Glutamatergic neuron (in vitro differentiated cells): ENCODE measurements at regions not wholly inside any gene's neighbourhood (a gene's known extent, or its start where the extent isn't known, plus 50 kb on each side); places are given as distances from the start of the nearest gene placed in this dataset.

Experiments
- DNase-seq: peaks from one replicate; pipeline ENCODE4 v3.0.0; 2022
- H3K27ac Mint-ChIP-seq: one replicate; pipeline ENCODE4 v1.8.0; 2020; ENCODE audit warnings: mild to moderate bottlenecking, mixed read lengths, inconsistent platforms; ENCODE audit not compliant: unreplicated experiment
- H3K27me3 Mint-ChIP-seq: one replicate; pipeline ENCODE4 v1.8.0; 2020; ENCODE audit warnings: mild to moderate bottlenecking, moderate library complexity, mixed read lengths, inconsistent platforms; ENCODE audit not compliant: unreplicated experiment
- H3K36me3 Mint-ChIP-seq: one replicate; pipeline ENCODE4 v1.8.0; 2020; ENCODE audit warnings: mild to moderate bottlenecking, mixed read lengths, inconsistent platforms; ENCODE audit not compliant: unreplicated experiment
- H3K4me1 Mint-ChIP-seq: one replicate; pipeline ENCODE4 v1.8.0; 2020; ENCODE audit warnings: mild to moderate bottlenecking, low read depth, mixed read lengths, inconsistent platforms; ENCODE audit not compliant: unreplicated experiment
- H3K4me3 Mint-ChIP-seq: one replicate; pipeline ENCODE4 v1.8.0; 2020; ENCODE audit warnings: mild to moderate bottlenecking, mixed read lengths, inconsistent platforms; ENCODE audit not compliant: unreplicated experiment
- H3K9me3 Mint-ChIP-seq: one replicate; pipeline ENCODE4 v1.8.0; 2020; ENCODE audit warnings: mild to moderate bottlenecking, moderate library complexity, mixed read lengths, inconsistent platforms; ENCODE audit not compliant: unreplicated experiment
- TF ChIP-seq, protein P1 (sequence below): fragments of 200-600 bp; sonication (generic); IDR thresholded peaks from one replicate; pipeline ENCODE4 v1.5.0; 2021; ENCODE audit not compliant: partially characterized antibody, unreplicated experiment

- no peak overlapping the region for H3K27ac Mint-ChIP-seq
- DNase-seq: no peak
- TF ChIP-seq, protein P1, sequence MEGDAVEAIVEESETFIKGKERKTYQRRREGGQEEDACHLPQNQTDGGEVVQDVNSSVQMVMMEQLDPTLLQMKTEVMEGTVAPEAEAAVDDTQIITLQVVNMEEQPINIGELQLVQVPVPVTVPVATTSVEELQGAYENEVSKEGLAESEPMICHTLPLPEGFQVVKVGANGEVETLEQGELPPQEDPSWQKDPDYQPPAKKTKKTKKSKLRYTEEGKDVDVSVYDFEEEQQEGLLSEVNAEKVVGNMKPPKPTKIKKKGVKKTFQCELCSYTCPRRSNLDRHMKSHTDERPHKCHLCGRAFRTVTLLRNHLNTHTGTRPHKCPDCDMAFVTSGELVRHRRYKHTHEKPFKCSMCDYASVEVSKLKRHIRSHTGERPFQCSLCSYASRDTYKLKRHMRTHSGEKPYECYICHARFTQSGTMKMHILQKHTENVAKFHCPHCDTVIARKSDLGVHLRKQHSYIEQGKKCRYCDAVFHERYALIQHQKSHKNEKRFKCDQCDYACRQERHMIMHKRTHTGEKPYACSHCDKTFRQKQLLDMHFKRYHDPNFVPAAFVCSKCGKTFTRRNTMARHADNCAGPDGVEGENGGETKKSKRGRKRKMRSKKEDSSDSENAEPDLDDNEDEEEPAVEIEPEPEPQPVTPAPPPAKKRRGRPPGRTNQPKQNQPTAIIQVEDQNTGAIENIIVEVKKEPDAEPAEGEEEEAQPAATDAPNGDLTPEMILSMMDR: no peak
- H3K4me3 Mint-ChIP-seq: no peak overlapping the region
- H3K9me3 Mint-ChIP-seq: no peaks in the 10 kb centered on the region
- H3K4me1 Mint-ChIP-seq: no peaks in the 10 kb centered on the region
- peaks cover 4% of the 10 kb centered on the region for H3K36me3 Mint-ChIP-seq
- no peaks in the 10 kb centered on the region for H3K27me3 Mint-ChIP-seq
These were observed 55.8 kb upstream of the ARHGAP5 start for GRCh38 chr14:32021341-32021740.

- H3K4me3 Mint-ChIP-seq: no peak overlapping the region
- DNase-seq: no peak
- H3K4me1 Mint-ChIP-seq: no peaks in the 10 kb centered on the region
- H3K36me3 Mint-ChIP-seq: no peaks in the 10 kb centered on the region
- H3K27ac Mint-ChIP-seq: no peak overlapping the region
- TF ChIP-seq, protein P1: no peak
- no peaks in the 10 kb centered on the region for H3K9me3 Mint-ChIP-seq
- no peaks in the 10 kb centered on the region for H3K27me3 Mint-ChIP-seq
These were observed 54.6 kb upstream of the ARHGAP5 start for GRCh38 chr14:32022525-32022924.

- no peaks in the 10 kb centered on the region for H3K9me3 Mint-ChIP-seq
- no peaks in the 10 kb centered on the region for H3K36me3 Mint-ChIP-seq
- no peak overlapping the region for H3K27ac Mint-ChIP-seq
- DNase-seq: no peak
- TF ChIP-seq, protein P1: no peak
- no peaks in the 10 kb centered on the region for H3K27me3 Mint-ChIP-seq
- no peak overlapping the region for H3K4me3 Mint-ChIP-seq
- no peaks in the 10 kb centered on the region for H3K4me1 Mint-ChIP-seq
These were observed 54.1 kb upstream of the ARHGAP5 start for GRCh38 chr14:32022938-32023466.

DNA sequence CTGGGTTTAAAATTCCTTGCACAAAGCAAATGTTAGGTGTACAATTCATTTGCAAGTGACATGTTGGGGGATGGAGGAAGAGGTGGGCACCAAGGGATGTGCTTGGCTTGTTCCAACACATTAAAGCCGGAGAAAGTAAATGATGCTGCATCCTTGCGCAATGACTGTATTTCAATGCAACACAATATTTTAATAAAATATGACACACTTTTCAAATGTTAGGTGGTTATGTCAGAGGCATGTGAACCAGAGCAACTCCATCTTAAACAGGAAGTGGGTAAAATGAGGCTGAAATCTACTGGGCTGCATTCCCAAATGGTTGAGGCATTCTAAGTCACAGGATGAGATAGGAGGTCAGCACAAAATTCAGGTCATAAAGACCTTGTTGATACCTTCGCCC, 53.6 kb upstream of the ARHGAP5 start:
- DNase-seq: no peak
- no peaks in the 10 kb centered on the region for H3K27me3 Mint-ChIP-seq
- H3K4me3 Mint-ChIP-seq: no peak overlapping the region
- H3K27ac Mint-ChIP-seq: no peak overlapping the region
- H3K4me1 Mint-ChIP-seq: no peaks in the 10 kb centered on the region
- TF ChIP-seq, protein P1: no peak
- no peaks in the 10 kb centered on the region for H3K9me3 Mint-ChIP-seq
- H3K36me3 Mint-ChIP-seq: no peaks in the 10 kb centered on the region

DNA sequence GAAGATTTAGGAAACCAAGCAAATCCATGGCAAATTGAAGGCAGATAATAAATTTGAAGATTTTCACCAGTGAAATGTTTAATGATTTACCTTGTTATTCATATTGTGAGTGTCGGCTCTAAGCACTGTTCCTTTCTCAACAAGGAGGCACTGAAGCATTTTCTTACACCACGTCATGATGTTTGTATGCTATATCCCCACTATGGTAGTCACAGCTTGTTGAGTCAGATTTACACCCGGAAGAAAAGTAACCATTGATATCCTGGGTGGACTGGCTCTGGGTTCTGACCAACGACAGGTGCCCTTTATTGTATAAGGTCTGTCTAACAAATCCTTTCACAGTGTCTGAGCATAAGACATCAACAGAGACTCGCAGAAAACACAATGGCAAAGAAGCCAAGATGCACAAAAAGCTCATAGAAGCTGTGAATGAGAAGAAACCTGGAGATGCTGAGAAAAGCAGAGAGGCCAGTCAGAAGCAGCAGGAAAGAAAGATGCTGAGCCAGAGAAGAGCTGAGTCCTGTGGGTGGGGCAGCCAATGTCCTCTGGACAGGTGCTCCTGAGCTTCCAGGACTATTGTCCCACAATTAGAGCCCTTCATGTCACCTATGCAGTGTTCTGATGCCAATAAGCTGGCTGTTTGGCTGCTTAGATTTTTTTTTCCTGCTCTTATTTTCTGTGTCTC, 49.7 kb upstream of the ARHGAP5 start:
- H3K4me1 Mint-ChIP-seq: no peaks in the 10 kb centered on the region
- H3K27me3 Mint-ChIP-seq: no peaks in the 10 kb centered on the region
- no peaks in the 10 kb centered on the region for H3K36me3 Mint-ChIP-seq
- TF ChIP-seq, protein P1: no peak
- no peak overlapping the region for H3K4me3 Mint-ChIP-seq
- H3K27ac Mint-ChIP-seq: no peak overlapping the region
- DNase-seq: no peak
- H3K9me3 Mint-ChIP-seq: no peaks in the 10 kb centered on the region
